Activated naive CD4-positive, alpha-beta T cell treated with anti-CD3 and anti-CD28 coated beads, Interleukin-2, amount 50 U/mL, for 16 hours (primary cell): ENCODE measurements at regions not wholly inside any gene's neighbourhood (a gene's known extent, or its start where the extent isn't known, plus 50 kb on each side); places are given as distances from the start of the nearest gene placed in this dataset.
"Not testable (repeated sequence)": the region's sequence is repeated elsewhere in the genome, so short reads cannot be mapped to it uniquely, and the experiment has no call there.

Source experiments
- DNase-seq: peaks from one replicate; pipeline ENCODE4 v3.0.0-alpha.2; 2020

GRCh38 chr4:8732681-8733243, 138.9 kb downstream of the HMX1 start:
- DNase-seq, result no peak

DNA sequence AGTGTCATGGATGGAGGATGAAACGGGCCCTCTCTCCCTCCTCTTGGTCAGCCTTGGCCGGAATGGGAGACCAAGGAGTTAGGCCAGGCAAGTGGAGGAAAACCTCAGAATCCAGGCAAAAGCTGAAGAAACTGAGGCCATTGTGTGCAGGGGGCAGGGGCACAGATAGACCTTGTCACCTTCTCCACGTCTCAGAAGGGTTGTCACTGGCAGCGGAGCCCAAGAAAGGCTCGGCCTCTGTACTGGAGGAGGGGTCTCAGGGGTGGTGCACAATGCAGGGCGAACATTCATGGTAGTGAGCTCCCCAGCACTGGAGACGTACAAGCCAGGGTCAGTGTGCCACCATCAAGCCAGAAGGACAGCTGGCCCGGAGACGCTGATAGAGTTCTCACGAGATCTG, 139.5 kb downstream of the CPZ start:
- no peak for DNase-seq

DNA sequence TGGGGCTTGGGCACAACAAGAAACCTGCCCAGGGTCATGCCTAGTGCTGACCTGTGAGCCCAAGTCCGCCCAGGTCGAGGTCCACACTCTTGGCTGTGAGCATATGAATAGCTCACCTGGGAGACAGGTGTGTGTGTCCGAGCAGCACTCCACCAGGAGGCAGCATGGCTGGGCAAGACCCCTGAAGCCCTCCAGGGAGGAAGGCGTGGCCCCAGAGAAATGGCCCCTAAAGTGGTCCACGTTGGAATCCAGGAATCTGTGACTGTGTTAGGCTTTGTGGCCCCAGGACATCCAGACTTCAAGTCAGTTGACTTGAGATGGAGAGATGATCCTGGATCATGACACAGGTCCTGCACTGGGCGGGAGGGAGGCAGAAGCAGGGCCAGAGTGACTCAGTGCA, 138.8 kb downstream of the CPZ start:
- DNase-seq, result no peak

DNA sequence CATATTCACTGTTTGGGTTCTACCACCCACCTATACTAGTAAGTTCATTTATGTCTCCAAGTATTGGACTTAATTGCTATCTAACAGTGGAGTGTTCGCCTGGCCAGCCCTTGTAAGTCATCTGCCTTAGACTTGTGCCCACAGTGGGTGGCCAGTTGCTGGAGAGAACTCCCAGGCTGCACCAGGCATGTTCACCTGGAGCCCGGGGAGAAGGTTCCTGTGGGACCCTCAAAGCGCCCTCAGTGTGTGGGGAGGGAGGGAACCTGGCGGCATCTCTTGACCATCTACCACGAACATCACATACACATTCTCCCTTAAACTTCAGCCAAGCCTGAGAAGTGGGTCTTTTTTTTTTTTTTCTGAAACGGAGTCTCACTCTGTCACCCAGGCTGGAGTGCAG, 138.1 kb downstream of the CPZ start:
- DNase-seq, result no peak

DNA sequence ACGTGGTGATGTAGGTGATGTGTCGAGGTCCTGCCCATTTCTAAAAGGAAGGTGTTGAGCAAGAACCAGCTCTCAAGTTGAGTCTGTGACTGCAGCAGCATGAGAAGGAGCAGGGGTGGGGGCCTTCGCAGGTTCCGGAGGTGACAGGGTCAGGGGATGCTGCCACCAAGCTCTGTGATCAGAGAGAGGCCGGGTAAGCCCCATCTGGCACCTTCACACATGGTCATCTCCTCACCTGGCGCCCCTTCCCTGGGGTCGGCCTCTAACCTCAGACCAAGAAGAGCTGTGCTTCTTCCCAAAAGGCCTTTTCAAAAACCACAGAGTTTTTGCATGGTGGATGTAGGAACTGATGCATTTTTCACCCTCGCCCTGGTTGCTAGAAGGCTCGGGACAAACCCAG, 137.6 kb downstream of the CPZ start:
- no peak for DNase-seq

- no peak for DNase-seq
These were observed 137.0 kb downstream of the CPZ start for GRCh38 chr4:8729408-8730149.

GRCh38 chr4:8728536-8729407, 136.2 kb downstream of the CPZ start:
- DNase-seq, result no peak

DNA sequence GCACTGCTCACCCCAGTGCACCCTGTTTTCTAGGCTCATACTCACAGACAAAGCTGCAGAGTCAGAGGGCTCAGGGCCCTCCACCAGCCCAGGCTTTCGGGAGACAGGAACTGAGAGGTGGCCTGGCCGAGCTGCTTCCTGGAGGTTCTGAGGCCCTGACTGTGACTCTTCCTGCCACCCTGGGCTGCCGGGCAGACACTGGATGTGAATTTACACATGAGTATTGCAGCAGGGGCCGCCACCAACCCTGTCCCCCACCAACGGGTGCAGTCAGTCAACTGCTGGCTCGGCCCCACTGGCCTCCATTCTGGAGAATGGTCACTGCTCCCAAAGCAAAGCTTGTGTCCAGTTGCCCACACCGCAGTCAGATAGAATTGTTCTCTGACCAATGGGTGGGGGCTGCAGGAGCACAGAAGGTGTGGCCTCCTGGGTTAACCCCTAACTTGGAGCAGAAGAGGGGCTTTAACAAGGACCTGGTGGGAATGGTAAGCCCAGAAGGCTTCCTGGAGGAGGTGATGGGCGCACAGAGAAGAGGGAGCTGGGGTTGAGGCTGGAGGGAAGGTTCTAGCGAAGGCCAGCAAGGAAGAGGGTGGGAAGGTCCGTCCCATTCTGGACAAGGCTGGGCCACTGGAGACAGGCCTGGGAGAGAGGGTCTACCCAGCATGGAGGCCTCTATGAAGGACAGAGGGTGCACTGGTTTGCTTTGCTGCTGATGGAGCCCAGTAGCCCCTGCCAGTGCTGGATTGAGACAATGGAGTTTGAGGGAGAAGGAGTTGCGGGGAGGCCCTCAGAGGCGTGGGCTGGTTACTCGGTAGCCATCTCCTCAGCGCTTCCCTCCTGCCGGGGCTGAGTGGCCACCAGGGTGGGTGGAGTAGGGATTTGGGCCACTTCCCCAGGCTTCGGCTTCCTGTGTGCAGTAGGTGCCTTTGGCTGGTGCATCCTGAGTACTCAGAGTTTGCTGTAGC, 135.3 kb downstream of the CPZ start:
- no peak for DNase-seq

DNA sequence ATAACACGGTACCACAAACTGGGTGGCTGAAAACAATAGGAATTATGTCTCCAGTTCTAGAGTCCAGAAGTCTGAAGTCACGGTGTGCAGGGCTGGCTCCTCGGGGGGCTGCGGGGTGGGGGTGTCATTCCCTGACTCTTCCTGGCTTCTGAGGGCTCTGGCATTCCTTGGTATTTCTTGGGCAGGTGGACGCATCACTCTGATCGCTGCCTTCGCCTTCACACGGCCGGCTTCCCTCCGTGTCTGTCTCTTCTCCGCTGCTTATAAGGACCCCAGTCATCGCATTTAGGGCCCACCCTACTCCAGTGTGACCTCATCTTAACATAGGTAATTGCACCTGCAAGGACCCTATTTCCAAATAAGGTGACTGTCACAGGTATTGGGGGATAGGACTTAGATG, 134.6 kb downstream of the CPZ start:
- DNase-seq, result no peak

GRCh38 chr4:8726344-8726851, 133.8 kb downstream of the CPZ start:
- DNase-seq, result no peak

DNA sequence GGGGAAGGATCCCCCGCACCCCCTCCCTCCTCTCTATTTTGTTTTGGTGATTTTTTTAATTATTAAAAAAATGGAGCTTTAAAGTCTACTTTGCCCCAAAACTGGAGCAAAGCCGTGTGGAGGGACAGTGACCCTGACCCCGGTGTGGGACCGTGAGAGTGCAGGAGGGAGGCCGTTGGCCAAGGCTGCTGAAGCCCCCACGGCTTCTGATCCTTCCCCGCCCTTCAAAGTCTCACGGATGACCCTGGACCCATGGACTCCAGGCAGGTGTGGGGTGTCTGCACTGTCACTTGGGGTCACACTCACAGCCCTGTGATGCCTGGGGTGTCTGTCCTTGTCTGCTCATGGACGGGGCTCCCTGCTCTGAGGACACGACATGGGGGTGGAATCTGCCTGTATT, 133.3 kb downstream of the CPZ start:
- DNase-seq, result no peak

DNA sequence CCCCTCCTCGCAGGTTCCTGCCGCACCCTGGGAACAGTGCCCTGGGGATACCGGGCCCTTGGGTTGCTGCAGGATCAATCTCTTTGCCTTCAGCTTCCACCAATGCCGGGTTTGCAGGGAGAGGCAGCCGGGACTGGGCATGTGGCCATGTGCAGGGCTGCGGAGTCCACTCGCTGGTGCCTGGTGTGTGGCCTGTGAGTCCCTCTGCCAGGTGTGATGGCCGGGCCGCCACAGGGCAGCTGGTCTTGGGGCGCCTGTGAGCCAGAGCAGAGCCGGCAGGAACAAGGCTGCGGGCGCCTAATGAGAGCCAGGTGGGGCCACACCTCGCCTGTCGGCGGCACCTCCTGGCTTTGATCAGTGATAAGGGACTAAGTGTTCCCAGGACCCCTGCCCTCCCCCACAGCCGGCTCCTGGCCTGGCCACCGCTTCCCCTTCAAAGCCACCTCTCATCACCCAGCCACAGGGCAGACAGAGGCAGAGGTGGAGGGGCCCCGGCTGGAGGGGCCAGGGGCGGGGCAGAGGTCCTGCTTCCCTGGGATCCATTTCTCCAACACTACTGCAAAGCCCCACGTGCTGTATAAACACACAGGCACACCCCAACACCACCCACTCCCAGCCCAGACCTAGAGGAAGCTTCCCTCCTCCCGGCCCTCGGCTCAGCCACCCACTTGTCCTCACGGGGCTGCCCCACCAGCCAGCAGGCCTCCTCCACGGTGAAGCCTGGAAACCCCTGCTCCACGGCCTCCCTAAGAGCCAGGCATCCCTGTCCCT, 132.7 kb downstream of the CPZ start:
- DNase-seq, result no peak

DNA sequence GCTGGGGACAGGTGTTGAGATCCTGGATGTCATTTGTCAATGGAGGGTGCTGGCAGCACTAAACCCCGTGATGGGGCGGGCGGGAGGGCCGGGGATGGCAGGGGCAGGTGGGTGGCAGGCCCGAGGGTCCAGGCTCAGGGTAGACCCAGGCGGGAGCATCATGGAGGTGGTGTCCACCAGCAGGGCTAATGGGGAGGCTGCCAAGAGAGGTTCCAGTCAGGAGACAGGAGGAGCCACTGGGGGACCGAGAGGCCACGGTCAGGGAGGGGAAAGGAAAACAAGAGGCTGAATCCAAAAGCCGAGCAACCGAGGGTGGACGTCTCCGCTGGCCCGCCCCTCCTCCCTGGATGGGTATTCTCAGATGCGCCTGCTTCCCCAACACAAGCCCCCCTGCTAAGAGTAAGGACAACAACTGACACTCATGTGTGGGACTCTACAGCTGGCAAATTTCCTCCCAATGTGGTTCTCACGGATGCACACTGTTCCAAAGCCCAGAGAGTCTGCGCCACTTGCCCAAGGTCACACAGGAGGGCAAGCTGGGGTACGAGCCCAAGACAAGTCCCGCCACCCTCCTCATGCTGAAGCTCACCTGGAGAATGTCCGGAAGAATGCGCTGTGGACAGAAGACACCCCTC, 132.0 kb downstream of the CPZ start:
- no peak for DNase-seq

DNA sequence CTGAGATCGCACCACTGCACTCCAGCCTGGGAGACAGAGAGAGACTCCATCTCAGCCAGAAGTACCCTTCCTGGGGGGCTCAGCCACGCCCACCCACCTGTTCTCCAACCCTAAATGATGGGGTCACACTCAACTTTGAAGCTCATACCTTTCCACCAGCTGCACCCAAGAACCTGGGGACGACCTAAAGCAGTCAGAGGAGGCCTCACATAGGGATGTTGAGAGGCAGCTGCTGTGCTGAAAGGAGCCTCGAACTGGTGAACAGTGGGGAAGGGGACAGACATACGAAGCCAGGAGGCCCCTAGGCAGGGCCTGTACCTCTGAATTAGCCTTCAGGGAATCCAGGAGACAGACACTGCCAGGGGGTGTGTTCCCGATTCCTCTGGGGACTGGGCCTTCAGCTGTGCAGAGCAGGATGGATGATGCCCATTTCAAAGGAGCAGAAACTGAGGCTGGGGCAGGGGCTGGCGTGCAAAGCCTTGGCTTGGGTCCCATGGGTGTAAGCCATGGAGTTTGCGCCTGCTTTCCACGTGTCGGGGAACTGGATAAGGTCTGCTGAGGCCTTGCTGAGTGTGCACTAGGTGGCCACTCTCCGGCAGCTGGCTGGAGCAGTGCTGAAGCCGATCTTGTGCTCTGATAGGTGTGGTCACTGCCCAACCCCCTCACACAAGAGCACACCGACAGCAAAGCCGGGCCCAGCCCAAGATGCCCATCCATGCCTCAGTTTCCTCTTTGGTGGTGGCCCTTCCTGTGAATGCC, 130.8 kb downstream of the CPZ start:
- DNase-seq, result no peak

- no peak for DNase-seq
These were observed 130.0 kb downstream of the CPZ start for GRCh38 chr4:8722556-8722955.

DNA sequence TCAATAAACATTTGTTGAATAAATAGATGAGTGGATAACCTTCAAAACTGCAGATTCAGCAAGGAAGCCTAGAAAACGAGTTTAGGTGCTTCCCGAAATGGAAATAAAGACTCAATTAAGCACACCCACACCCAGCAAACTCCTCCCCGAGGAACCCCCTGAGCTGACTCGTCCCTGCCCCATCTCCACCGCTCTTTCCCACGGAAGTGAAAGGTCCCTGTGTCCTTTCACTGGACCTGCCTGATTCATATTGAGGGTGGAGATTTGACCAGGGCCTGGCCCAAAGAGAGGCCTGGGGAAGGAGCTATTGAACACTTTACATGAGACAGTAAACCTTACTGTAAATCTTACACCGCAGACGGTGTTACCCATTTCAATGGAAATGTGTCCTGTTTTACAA, 129.1 kb downstream of the CPZ start:
- DNase-seq, result no peak

DNA sequence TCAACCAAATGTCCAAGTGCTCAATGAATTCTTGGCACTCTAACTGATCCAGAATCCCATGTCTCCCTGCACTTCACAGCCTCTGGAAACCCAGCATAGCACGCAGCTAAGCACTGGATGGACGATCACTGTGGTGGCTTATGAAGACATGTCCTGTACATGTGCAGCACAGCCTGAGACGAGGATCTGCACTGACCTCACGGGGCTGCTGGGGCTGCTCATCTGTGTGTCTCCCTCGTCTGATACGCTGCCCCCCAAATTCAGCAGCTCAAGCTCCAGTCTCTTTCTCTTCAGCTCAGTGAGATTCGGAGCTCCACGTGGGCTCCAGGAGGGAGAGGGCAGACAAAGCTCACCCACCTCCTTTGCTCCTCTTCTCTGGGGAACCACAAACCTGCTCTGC, 126.9 kb downstream of the CPZ start:
- no peak for DNase-seq

DNA sequence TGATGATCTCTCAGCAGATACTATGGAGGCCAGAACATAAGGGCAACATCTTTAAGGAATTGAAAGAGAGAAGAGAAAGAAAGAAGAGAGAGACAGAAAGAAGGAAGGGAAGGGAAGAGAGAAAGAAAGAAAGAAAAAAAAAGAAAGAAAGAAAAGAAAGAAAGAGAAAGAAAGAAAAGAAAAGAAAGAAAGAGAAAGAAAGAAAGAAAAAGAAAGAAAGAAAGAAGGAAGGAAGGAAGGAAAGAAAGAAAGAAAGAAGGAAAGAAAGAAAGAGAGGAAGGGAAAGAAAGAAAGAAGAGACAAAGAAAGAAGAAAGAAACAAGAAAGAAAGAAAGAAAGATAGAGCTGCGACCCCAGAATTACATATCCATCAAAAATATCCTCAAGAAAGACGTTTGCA, 124.9 kb downstream of the CPZ start:
- DNase-seq, result not testable (repeated sequence)

DNA sequence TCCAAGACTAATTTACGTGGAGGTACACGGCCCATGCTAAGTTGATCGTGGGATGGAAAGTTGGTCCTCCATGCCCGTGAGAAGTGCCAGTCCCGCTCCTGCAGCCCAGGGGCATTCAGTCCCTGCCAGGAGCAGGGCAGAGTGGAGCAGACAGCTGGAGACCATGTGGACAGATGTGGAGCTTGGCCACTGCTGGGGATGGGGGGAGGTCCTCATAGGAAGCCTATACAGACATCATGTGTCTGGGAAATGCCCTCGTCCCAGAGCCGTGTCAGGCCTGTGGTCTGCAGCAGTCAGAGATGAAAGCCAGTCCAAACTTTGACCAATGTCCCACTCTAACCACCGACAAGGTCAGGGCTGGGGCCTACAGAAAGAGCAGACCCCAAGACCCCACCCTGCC, 118.4 kb downstream of the CPZ start:
- DNase-seq, result no peak

- no peak for DNase-seq
These were observed 117.9 kb downstream of the CPZ start for GRCh38 chr4:8710416-8710815.
